Chondrocyte (in vitro differentiated cells): ENCODE measurements at regions not wholly inside any gene's neighbourhood (a gene's known extent, or its start where the extent isn't known, plus 50 kb on each side); places are given as distances from the start of the nearest gene placed in this dataset.
"Not testable (repeated sequence)": the region's sequence is repeated elsewhere in the genome, so short reads cannot be mapped to it uniquely, and the experiment has no call there.

Source experiments
- DNase-seq: peaks from one replicate; pipeline ENCODE4 v3.0.0; 2021; ENCODE audit warnings: mixed read lengths, low spot score
- H3K27ac Mint-ChIP-seq: one replicate; pipeline ENCODE4 v1.8.0; 2021; ENCODE audit warnings: mild to moderate bottlenecking, moderate library complexity, mixed read lengths; ENCODE audit not compliant: unreplicated experiment
- H3K27me3 Mint-ChIP-seq: 2 replicates; pipeline ENCODE4 v1.8.0; 2021; ENCODE audit warnings: low read depth, mixed read lengths
- H3K36me3 Mint-ChIP-seq: 2 replicates; pipeline ENCODE4 v1.8.0; 2021; ENCODE audit warnings: low read depth, mixed read lengths
- H3K4me1 Mint-ChIP-seq: 2 replicates; pipeline ENCODE4 v1.8.0; 2021; ENCODE audit warnings: low read depth, mild to moderate bottlenecking, mixed read lengths
- H3K4me3 Mint-ChIP-seq: one replicate; pipeline ENCODE4 v1.8.0; 2021; ENCODE audit warnings: mild to moderate bottlenecking, moderate library complexity, mixed read lengths; ENCODE audit not compliant: unreplicated experiment
- H3K9me3 Mint-ChIP-seq: 2 replicates; pipeline ENCODE4 v1.8.0; 2021; ENCODE audit warnings: low read depth, mixed read lengths
- TF ChIP-seq, protein P1 (sequence below): fragments of 200-600 bp; sonication (generic); IDR thresholded peaks from 2 replicates; pipeline ENCODE4 v1.5.0; 2021; ENCODE audit warnings: antibody characterized with exemption, mild to moderate bottlenecking, moderate library complexity

GRCh38 chr1:4486408-4487120 is 167.8 kb upstream of the AJAP1 start:
- no peak for DNase-seq
- Mint-ChIP-seq H3K4me1 (no peaks in the 10 kb centered on the region), H3K9me3 (peaks cover 47% of the 10 kb centered on the region), H3K36me3 (peaks cover 2% of the 10 kb centered on the region), H3K27me3 (no peaks in the 10 kb centered on the region), H3K4me3 (no peak overlapping the region), H3K27ac (no peak overlapping the region)
- TF ChIP-seq, protein P1, sequence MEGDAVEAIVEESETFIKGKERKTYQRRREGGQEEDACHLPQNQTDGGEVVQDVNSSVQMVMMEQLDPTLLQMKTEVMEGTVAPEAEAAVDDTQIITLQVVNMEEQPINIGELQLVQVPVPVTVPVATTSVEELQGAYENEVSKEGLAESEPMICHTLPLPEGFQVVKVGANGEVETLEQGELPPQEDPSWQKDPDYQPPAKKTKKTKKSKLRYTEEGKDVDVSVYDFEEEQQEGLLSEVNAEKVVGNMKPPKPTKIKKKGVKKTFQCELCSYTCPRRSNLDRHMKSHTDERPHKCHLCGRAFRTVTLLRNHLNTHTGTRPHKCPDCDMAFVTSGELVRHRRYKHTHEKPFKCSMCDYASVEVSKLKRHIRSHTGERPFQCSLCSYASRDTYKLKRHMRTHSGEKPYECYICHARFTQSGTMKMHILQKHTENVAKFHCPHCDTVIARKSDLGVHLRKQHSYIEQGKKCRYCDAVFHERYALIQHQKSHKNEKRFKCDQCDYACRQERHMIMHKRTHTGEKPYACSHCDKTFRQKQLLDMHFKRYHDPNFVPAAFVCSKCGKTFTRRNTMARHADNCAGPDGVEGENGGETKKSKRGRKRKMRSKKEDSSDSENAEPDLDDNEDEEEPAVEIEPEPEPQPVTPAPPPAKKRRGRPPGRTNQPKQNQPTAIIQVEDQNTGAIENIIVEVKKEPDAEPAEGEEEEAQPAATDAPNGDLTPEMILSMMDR = no peak

DNA sequence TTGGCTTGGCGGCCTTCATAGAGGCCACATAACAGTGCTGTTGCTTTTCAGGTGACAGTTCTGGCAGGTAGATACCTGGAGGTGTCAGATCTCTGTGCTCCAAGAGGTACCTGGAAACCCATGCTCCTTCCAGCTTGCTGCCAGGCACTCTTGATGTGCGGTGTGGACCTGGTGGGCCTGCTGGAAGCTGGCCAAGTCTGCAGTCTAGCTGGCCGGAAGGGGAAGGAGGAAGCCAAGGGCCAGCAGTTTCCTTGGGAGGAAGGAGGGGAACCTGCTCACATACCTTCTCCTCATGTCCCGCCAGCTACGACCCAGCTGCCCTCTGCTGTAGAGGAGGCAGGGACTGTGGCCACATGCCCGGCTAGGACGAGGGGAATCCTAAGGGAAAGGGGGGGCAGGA is 166.4 kb upstream of the AJAP1 start:
- Mint-ChIP-seq H3K4me1 (no peaks in the 10 kb centered on the region), H3K9me3 (peaks cover 43% of the 10 kb centered on the region), H3K36me3 (peaks cover 2% of the 10 kb centered on the region), H3K27me3 (no peaks in the 10 kb centered on the region), H3K27ac (no peak overlapping the region), H3K4me3 (no peak overlapping the region)
- peak; percentile 55 for DNase-seq
- TF ChIP-seq, protein P1 = no peak

GRCh38 chr1:4489486-4489885 is 164.9 kb upstream of the AJAP1 start:
- no peak overlapping the region for H3K4me3 Mint-ChIP-seq
- TF ChIP-seq, protein P1 = no peak
- peak; percentile 63 for DNase-seq
- H3K4me1 Mint-ChIP-seq = no peaks in the 10 kb centered on the region
- H3K9me3 Mint-ChIP-seq = peaks cover 35% of the 10 kb centered on the region
- peaks cover 2% of the 10 kb centered on the region for H3K36me3 Mint-ChIP-seq
- H3K27ac Mint-ChIP-seq = no peak overlapping the region
- no peaks in the 10 kb centered on the region for H3K27me3 Mint-ChIP-seq

GRCh38 chr1:4489992-4490391 is 164.4 kb upstream of the AJAP1 start:
- peaks cover 34% of the 10 kb centered on the region for H3K9me3 Mint-ChIP-seq
- H3K27ac Mint-ChIP-seq, H3K4me3 Mint-ChIP-seq, H3K36me3 Mint-ChIP-seq, H3K4me1 Mint-ChIP-seq, H3K27me3 Mint-ChIP-seq, DNase-seq: not testable (repeated sequence)

DNA sequence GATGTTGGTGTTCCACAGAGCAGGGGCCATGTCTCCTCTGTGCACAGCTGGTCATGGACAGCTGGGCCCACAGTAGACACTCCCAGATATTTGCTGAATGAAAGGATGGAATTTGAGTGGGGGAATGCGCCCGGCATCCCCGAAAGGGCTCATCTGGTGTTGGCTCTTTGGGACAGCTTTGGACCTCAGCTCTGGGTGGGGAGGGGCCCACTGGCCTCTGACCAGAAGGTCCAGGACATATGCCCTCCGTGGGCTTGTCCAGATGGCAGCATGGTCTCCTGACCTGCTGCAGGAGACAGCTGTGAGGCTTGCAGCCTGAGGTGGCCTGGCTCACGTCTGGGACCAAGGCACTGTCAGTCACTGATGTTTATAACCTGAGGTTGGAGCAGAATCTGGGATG is 160.4 kb upstream of the AJAP1 start:
- H3K4me3 Mint-ChIP-seq = no peak overlapping the region
- no peak overlapping the region for H3K27ac Mint-ChIP-seq
- DNase-seq = peak; percentile 60
- H3K9me3 Mint-ChIP-seq = peaks cover 15% of the 10 kb centered on the region
- TF ChIP-seq, protein P1 = no peak
- H3K4me1 Mint-ChIP-seq = no peaks in the 10 kb centered on the region
- peaks cover 2% of the 10 kb centered on the region for H3K36me3 Mint-ChIP-seq
- no peaks in the 10 kb centered on the region for H3K27me3 Mint-ChIP-seq

GRCh38 chr1:4494558-4494957 is 159.9 kb upstream of the AJAP1 start:
- Mint-ChIP-seq H3K4me1 (no peaks in the 10 kb centered on the region), H3K36me3 (peaks cover 2% of the 10 kb centered on the region), H3K4me3 (no peak overlapping the region), H3K27me3 (no peaks in the 10 kb centered on the region), H3K27ac (no peak overlapping the region), H3K9me3 (peaks cover 18% of the 10 kb centered on the region)
- peak; percentile 50 for DNase-seq
- TF ChIP-seq, protein P1 = no peak
